Tibial nerve (tissue), 4 donors: ENCODE measurements at regions not wholly inside any gene's neighbourhood (a gene's known extent, or its start where the extent isn't known, plus 50 kb on each side); places are given as distances from the start of the nearest gene placed in this dataset.

Experiments used
- EP300 ChIP-seq, 2 donors: sonication (generic); formaldehyde crosslinking; IDR thresholded peaks; one replicate each; pipeline ENCODE4 v1.6.1; 2017; ENCODE audit warnings: antibody characterized with exemption in 2 of 2, mild to moderate bottlenecking in 1 of 2
- POLR2A ChIP-seq, 2 donors: fragments of 450-650 bp; IDR thresholded peaks; one replicate each; pipeline ENCODE4 v1.6.1; 2017; ENCODE audit warnings: antibody characterized with exemption in 2 of 2, mild to moderate bottlenecking in 2 of 2, moderate library complexity in 2 of 2
- TF ChIP-seq, protein P1 (sequence below), 5 experiments: fragments of 200-600 bp in 3 of 5; fragments of 450-650 bp in 2 of 5; sonication (generic) in 3 of 5; IDR thresholded peaks; one replicate each; pipeline ENCODE4 v1.5.1; 2016 to 2019; ENCODE audit warnings: antibody characterized with exemption in 5 of 5, mild to moderate bottlenecking in 3 of 5, moderate library complexity in 2 of 5

DNA sequence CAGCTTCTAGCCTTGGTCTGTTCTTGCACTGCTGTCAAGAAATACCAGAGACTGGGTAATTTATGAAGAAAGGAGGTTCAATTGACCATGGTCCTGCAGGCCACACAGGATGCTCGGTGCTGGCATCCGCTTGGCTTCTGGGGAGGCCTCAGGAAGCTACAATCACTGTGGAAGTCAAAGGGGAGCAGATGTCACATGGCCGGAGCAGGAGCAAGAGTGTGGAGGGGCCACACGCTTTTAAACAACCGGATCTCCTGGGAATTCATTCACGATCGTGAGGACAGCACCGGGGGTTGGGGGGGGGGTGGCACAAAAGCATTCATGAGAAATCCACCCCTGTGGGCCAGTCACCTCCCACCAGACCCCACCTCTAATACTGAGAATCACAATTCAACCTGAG lies 850.4 kb upstream of the SALL3 start:
- TF ChIP-seq, protein P1, sequence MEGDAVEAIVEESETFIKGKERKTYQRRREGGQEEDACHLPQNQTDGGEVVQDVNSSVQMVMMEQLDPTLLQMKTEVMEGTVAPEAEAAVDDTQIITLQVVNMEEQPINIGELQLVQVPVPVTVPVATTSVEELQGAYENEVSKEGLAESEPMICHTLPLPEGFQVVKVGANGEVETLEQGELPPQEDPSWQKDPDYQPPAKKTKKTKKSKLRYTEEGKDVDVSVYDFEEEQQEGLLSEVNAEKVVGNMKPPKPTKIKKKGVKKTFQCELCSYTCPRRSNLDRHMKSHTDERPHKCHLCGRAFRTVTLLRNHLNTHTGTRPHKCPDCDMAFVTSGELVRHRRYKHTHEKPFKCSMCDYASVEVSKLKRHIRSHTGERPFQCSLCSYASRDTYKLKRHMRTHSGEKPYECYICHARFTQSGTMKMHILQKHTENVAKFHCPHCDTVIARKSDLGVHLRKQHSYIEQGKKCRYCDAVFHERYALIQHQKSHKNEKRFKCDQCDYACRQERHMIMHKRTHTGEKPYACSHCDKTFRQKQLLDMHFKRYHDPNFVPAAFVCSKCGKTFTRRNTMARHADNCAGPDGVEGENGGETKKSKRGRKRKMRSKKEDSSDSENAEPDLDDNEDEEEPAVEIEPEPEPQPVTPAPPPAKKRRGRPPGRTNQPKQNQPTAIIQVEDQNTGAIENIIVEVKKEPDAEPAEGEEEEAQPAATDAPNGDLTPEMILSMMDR (IDR thresholded peaks at IDR 0.05) = no peak
- TF ChIP-seq POLR2A (IDR thresholded peaks at IDR 0.05) (no peak), EP300 (IDR thresholded peaks at IDR 0.05) (no peak)
